ENCODE measurements at regions not wholly inside any gene's neighbourhood (a gene's known extent, or its start where the extent isn't known, plus 50 kb on each side); places are given as distances from the start of the nearest gene placed in this dataset.
A peak's percentile ranks its signal among the peaks of the same experiment; 100 is the strongest.

GRCh38 chr12:67428431-67428830 lies 159.3 kb downstream of the CAND1 start:
- no peak for DNase-seq

- no peak for DNase-seq
These were observed 161.7 kb downstream of the CAND1 start for GRCh38 chr12:67430708-67431335.

GRCh38 chr12:67431411-67432020 lies 162.4 kb downstream of the CAND1 start:
- no peak for DNase-seq

- no peak for DNase-seq
These were observed 164.4 kb downstream of the CAND1 start for GRCh38 chr12:67433385-67434175.

- DNase-seq = no peak
These were observed 165.7 kb downstream of the CAND1 start for GRCh38 chr12:67434671-67435370.

GRCh38 chr12:67436230-67436629 lies 167.1 kb downstream of the CAND1 start:
- no peak for DNase-seq

- DNase-seq = no peak
These were observed 167.9 kb downstream of the CAND1 start for GRCh38 chr12:67437011-67437410.

GRCh38 chr12:67439611-67440010 lies 170.5 kb downstream of the CAND1 start:
- no peak for DNase-seq

- DNase-seq = peak; percentile 72
These were observed 172.7 kb downstream of the CAND1 start for GRCh38 chr12:67441736-67442346.

- DNase-seq = no peak
These were observed 173.2 kb downstream of the CAND1 start for GRCh38 chr12:67442347-67442841.

- no peak for DNase-seq
These were observed 173.7 kb downstream of the CAND1 start for GRCh38 chr12:67442896-67443295.

GRCh38 chr12:67444542-67444941 lies 175.4 kb downstream of the CAND1 start:
- DNase-seq = no peak

GRCh38 chr12:67446716-67447115 lies 177.6 kb downstream of the CAND1 start:
- DNase-seq = no peak

GRCh38 chr12:67447180-67447579 lies 178.0 kb downstream of the CAND1 start:
- DNase-seq = no peak

GRCh38 chr12:67449591-67450052 lies 180.5 kb downstream of the CAND1 start:
- DNase-seq = no peak

- DNase-seq = no peak
These were observed 181.3 kb downstream of the CAND1 start for GRCh38 chr12:67450441-67450840.

GRCh38 chr12:67451206-67451605 lies 182.0 kb downstream of the CAND1 start:
- no peak for DNase-seq

GRCh38 chr12:67452119-67452805 lies 183.1 kb downstream of the CAND1 start:
- no peak for DNase-seq

GRCh38 chr12:67453191-67453590 lies 184.0 kb downstream of the CAND1 start:
- DNase-seq = no peak

GRCh38 chr12:67455236-67455635 lies 186.1 kb downstream of the CAND1 start:
- DNase-seq = no peak

GRCh38 chr12:67456431-67456901 lies 187.3 kb downstream of the CAND1 start:
- DNase-seq = no peak

GRCh38 chr12:67457136-67457535 lies 188.0 kb downstream of the CAND1 start:
- DNase-seq = no peak

Data from activated CD4-positive, CD25-positive, alpha-beta regulatory T cell treated with anti-CD3 and anti-CD28 coated beads, Interleukin-2, amount 50 U/mL, for 72 hours (primary cell).